Erythroblast (primary cell): ENCODE measurements at regions not wholly inside any gene's neighbourhood (a gene's known extent, or its start where the extent isn't known, plus 50 kb on each side); places are given as distances from the start of the nearest gene placed in this dataset.

Experiments
- GATA1 ChIP-seq: IDR thresholded peaks from 2 replicates; pipeline ENCODE4 v1.6.1; 2011; ENCODE audit warnings: low read depth, mild to moderate bottlenecking, control low read depth, low read length, moderate library complexity
- POLR2A ChIP-seq: IDR thresholded peaks from 2 replicates; pipeline ENCODE4 v1.6.1; 2011; ENCODE audit warnings: mild to moderate bottlenecking, low read length

DNA sequence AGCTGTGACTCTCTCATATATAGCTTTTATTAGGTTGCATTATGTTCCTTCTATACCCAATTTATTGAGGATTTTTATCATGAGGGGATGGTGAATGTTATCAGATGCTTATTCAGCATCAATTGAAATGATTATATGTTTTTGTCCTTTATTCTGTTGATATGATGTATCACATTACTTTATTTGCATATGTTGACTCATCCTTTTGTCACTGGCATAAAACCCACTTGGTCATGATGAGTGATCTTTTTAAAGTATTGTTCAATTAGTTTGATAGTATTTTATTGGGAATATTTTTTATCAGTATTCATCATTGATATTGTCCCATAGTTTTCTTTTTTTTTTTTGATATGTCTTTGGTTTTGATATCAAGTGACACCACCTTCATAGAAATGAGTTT, 529.9 kb downstream of the MMUT start:
- TF ChIP-seq POLR2A: no peak
- no peak for TF ChIP-seq GATA1
